ENCODE measurements at regions not wholly inside any gene's neighbourhood (a gene's known extent, or its start where the extent isn't known, plus 50 kb on each side); places are given as distances from the start of the nearest gene placed in this dataset.

DNA sequence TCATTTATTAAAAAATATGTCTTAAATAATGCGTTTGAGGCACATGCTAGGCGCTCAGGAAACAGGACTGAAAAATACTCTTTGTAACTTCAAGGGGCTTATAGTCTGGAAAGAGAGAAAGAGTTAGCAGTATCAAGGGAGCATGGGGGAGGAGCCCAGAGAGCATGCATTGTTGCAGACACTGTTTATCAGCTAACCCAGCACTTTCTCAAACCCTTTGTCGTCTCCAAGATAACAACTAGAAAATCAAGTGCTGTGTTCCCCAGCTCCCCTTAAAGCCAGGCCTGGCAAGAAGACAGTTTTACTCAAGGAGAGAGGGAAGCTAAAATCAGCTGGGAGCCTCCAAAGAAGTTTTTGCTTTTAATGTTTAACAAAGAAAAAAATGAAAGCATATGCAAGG, 98.4 kb downstream of the PERP start:
- DNase-seq = no peak

DNA sequence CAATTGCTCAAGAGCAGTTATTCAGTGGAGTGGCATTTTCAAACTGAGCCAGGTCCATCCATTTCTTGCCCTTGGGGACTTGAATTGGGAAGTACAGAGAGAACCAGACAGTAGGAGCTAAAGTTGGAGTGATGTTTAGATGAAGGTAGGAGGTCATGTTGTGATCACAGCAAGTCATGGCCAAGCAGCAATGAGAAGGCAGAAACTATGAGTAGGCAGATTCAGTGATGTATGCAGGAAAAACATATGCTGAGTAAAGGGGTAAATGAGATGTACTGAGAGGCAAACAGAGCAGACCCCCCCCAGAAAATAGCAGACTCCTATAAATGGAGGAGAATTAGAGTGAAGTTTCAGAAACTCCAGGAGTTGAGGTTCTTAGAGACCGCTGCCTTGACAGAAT, 95.8 kb downstream of the PERP start:
- no peak for DNase-seq

DNA sequence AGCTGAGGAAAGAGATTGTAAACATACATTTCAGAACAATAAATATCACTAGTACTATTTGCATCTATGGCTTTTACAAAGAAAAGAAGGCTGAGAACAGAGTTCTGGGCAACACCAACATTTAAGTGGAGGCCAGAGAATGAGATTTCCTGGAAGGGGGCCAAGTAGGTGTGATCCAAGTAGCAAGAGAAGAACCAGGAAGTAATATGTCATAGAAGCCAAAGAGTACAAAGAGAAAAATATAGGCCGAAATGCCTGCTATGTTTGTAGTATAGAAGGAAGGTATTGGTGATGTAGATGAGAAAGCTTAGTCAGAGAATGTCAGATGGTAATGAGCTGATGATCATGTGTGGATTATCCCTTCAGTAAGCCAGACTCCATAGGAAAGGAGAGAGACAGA, 94.5 kb downstream of the PERP start:
- DNase-seq = no peak

DNA sequence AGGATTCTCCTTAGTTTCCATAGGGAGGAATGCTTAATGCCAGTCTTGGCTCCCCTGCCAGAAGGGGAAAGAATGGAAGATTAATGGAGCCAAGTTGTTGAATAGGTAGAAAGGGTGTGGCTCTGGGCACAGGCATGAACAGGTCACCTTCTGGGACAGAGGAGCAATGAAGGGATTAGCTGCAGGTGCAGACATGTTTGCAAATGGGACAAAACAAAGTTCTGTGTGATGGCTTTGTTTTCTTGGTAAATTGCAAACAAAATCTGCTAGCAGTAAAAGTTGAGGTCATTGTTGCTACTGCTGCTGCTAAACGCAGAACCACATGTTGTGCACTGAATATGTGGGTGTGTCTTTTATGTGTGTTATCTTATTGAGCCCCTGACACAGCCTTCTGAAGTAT, 93.3 kb downstream of the PERP start:
- DNase-seq = no peak

DNA sequence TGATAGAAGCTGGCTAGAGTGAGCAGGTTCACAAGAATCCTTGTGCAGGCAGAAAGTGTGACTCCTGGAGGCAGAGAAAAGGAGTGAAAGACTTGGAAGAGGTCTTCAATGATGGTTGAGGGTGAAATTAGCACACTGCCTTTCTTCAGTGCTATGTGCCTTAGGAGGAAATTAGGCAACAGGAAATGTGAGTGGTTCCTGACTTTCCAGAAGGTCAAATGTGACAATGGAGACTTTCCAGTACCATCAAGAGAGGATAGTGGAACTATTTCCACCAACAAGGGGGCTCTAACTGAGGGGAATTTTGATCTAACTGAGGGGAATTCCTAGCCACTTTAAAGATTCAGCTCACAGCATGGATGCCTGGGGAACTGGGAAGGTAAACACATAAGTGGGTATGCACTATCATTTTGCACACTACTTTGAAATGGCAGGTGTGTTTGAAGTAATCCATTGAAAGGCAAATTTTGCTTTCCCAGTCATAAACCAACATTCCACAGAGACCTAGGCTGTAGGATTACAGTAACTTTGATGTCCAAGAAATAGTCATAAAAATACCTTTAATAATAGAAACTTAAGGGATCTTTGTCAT, 90.0 kb downstream of the PERP start:
- no peak for DNase-seq

DNA sequence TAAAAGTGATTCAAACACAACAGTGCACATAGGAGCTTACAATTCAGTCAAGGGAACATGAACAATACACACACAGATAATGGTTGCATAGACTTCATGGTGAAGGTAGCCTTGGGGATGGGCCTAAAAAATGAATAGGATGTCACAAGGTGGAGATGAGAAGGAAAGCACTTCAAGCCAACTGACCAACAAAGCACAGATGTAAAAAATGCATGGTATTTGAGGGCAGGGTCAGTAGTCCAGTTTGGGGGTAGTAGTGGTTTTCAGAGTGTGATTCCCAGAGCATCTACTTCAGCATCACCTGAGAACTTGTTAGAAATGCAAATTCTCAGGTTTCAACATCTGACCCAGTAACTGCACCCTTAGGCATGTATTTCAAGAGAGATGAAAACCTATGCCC, 88.9 kb downstream of the PERP start:
- no peak for DNase-seq

DNA sequence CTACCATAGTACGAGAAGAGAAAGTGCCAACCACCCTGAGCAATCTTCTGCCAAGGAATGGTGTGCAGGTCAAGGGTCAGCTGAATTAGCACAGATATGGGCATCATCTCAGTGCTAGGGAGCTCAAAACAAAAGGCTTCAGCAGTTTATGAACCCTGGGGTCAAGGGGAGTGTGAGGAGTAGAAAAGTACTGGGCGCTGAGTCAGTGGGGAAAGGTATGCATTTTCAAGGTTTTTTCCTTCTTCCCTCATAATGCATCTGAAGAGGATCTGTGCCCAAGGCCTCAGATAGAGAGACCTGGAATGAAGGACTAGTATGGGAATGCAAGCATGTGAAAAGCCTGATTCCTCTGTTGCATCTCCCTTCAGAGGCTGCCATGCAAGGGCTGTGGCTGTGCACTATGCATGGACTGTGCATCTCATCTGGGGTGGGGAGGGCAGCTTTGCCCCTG, 81.7 kb downstream of the PERP start:
- DNase-seq = no peak

DNA sequence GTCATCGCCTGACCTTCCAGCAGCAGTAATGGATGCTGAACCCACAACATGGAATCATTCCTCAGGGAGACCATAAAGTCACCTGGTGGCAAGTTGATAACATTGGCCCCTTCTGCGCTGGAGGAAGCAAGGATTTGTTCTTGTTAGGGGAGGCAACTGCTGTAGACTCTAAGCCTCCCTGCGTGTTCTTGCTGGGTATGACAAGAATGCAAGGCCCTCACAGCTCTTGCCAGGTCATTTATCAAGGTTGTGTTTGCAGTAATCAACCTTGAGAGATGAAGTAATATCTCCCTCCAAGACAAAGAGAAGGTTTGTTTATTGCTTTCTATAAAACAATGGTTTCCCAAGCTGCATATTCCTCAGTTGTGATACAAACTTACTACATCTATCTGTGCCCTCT, 80.9 kb downstream of the PERP start:
- DNase-seq = no peak

DNA sequence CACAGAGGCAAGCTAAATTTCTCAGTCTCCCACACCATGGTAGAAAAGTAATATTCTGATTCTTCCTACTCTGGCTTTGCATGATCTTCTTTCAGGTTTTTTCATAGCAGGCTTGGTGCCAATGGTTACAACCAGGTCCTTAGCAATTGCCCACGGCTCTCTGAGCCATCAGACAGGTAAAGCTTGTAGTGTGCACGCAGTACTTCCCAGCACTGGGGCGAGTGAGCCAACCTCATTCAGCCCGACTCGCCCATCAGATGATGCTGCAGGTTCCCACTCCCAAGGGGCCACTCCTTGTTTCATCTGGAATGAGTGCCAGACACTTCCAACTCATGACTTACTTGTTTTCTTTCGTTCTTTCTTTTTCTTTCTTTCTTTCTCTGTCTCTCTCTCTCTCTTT, 78.3 kb downstream of the PERP start:
- no peak for DNase-seq

DNA sequence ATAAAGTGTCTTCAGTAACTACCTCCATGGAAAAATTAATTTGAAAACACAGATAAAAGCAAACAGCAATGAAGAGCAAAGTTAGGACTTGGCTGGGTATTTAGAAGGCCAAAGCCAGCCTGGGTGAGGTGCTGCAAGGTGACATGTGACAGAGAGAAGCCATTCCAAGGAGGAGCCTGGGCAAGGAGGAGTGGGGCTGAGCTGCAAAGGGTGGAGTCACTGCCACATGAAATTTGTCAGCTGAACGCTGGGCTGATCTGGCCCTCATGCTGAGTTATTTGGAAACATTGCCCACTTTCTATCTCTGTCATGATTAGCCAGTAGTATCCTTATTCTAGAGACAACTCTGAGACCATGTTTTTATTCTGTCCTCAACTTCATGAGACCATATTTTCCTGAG, 76.3 kb downstream of the PERP start:
- DNase-seq = no peak

DNA sequence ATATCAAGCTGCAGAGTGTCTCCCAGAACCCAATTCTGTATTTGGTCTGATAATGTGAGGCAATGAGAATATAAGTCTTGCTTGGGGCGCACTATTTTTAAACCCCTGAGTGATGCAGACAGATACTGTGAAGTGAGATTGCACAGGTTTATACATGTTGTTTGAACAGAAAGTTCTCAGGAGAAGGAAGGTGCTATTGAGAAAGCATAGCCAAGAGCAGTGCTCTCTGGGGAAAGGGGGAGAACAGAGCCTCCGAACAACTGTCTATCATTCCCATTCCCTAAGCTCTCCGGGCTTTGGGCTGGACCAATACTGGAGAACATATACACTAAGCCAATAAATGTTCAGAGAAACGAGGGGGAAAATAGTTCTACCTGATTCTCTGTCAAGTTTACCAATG, 75.8 kb downstream of the PERP start:
- DNase-seq = no peak

DNA sequence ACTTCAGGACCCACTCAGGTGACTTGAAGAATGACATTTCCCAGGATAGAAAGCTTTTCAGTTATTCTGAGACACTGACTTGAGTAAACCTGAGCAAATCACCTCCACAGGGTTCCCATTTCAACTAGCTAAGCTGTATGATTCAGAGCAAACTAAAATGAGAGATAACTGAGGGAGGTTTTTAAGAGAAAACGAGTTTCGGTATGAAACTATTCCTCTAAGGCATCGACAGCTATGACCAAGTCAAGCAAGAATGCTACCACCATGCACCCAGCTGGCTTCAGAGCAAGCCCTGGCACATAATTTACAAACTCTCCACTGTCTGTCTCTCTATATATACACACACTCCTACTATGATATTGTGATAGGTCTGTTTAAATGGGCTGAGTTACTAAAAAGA, 75.4 kb downstream of the PERP start:
- DNase-seq = no peak

DNA sequence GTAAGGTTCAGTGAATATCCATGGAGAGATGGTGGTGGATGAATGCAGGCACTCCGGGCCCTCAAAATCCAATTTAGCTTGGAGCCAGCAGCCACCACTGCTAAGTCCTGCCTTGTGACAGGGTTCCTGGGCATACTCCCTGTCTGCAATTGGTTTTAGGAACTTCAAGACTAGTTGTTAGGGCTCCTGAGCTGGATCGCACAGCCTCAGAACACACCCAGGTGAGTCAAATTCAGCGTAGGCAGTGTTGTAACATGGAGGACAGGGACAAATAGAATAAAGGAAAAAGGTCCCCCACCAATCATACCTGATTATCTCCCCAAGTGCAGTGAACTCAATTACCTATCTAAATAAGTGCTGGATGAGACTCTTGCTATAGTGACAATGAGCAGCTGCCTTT, 74.6 kb downstream of the PERP start:
- no peak for DNase-seq

DNA sequence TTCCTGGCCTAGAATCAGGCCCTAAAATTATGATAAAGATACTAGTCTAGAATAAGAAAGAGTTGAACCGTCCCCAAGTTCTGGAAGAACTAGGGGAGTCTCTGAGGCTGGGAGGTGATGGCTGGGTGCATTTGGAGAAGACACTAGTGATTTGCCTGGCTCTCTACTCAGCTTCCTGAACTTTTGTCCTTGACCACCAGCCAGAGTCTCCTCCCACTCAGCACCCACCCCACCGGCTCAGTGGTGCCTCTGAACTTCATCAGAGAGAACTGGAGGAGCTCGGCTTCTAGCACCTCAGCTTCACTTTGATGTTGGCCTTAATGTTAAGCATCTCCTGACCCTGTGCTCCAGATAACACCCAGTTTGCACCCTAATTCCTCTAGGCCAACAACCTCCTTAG, 73.0 kb downstream of the PERP start:
- DNase-seq = no peak

DNA sequence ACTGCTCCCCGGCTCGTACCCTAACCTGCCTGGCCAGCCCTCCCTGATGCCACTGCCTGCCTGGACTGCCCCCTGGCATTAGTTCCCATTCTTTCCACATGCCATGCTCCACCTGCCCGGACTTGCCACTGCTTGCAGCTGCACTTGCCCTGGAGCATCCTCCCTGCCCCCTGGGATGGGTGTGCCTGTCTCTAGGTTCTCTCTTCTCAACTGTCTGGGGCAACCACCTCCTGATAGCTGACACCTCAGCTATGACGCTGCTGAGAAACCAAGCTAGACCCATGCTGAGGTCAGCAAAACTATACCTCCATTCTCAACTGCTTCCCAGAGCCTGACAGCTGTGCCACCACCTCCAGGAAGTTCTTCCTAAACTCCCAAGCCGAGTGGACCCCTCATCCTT, 72.1 kb downstream of the PERP start:
- DNase-seq = no peak

DNA sequence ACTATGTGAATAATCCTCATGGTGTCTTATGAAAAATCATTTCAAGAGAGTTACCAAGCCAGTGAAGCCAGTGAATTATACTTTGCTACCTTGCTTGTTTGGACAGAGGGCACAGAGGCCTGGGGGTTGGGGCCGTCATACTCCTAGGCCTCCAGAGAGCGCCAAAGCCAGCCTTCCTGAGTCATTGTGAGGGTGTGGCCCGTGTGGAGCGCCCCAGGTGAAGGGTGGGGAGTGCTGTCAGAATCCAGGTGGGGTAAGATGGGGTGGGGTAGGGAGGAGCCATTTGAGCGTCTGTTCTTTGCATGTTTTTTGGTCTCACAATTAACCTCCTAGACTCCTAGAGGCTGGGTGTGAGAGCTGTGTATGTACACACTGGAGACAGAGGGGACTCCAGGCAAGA, 71.1 kb downstream of the PERP start:
- no peak for DNase-seq

DNA sequence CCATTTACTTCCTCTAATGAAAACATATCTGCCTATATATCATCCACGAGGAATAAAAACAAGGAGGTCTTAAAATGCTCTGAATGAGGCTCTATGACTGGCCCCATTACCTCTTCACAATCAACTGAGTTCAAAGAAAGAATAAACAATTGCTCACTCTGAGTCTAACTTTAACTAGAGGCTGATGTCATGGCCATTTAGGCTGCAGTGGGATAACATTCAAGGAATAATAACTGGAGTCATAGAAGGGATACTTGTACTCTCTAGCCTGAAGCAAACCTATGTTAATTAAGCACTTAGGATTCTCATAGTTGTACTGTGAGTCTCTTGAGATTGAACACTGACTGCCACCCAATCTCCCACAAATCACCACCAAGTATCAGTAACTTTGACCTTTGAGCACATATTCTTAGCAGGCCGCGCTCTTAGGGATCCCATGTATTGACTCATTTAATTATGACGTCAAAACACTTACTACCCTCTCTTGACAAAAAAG, 70.2 kb downstream of the PERP start:
- DNase-seq = no peak

DNA sequence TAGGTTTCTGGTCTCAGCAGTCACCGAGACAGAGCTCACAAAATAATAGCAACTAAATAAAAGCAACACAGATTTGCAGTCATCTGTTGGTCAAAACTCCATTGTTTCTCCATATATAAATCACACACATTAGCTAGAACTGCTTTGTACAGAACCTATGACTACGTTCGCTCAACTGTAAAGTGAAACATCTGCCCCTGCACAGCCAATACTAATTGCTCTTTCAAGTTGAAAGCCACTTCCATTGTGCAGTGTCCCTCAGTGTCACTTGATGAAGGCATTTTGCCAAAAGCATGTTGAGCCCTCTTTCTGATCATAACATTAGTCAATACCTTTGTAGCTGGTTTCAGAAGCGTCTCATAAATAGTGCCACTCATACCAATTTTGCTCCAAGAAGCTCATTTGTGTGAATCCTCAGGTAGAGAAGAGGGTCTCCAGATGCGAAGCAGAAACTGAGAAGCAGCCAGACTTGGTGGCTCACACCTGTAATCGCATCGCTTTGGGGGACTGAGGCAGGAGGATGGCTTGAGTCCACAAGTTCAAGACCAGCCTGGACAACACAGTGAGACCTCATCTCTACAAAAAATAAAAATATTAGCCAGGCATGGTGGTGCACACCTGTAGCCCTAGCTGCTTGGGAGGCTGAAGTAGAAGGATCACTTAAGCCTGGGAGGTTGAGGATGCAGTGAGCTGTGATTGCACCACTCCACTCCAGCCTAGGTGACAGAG, 68.9 kb downstream of the PERP start:
- peak; percentile 47 for DNase-seq
